HCT116 (cell line): ENCODE measurements at regions not wholly inside any gene's neighbourhood (a gene's known extent, or its start where the extent isn't known, plus 50 kb on each side); places are given as distances from the start of the nearest gene placed in this dataset.

ENCODE experiments used
- ATAC-seq: fragments of 200-7000 bp; cut with Tn5 transposase; 2 replicates; pipeline ENCODE4 v1.9.1; 2020; ENCODE audit warnings: mild to moderate bottlenecking, moderate library complexity
- BruUV-seq: library from RNA; stranded (reverse); fragments of 400-500 nt; replicated peaks from 2 replicates; lab custom pipeline; 2021; lab: Mats Ljungman, UMichigan
- CTCF ChIA-PET: fragments of 300-600 bp; sonication (Branson Sonifier 250); formaldehyde crosslinking; loops from one replicate; lab custom pipeline; 2021; ENCODE audit warnings: antibody characterized with exemption; lab: Charles Lee
- POLR2A ChIA-PET: fragments of 300-600, 350-600 bp; sonication (Branson Sonifier 250); formaldehyde crosslinking; loops from one replicate; lab custom pipeline; 2021; ENCODE audit warnings: antibody characterized with exemption; lab: Charles Lee
- RAD21 ChIA-PET, 2 experiments: fragments of 300-600 bp; sonication (Branson Sonifier 250); formaldehyde crosslinking; loops; one replicate each; lab custom pipeline; 2023; ENCODE audit warnings: low total read pairs in 2 of 2; ENCODE audit not compliant: uncharacterized antibody in 2 of 2, unreplicated experiment in 2 of 2, low non-redundant PET in 1 of 2; lab: Charles Lee
- DNase-seq: peaks from one replicate; pipeline ENCODE4 v3.0.0-alpha.2; 2010; ENCODE audit warnings: low read depth, low spot score
- H2AFZ ChIP-seq: fragments of 200-600 bp; shearing (Covaris generic), sonication (generic); 2 replicates; pipeline ENCODE4 v1.6.1; 2017; ENCODE audit warnings: low read depth, mixed run types, mixed read lengths, antibody characterized with exemption, low read length; ENCODE audit not compliant: poor library complexity, severe bottlenecking
- H3K27ac ChIP-seq: 2 replicates; pipeline ENCODE4 v1.5.1; 2012; ENCODE audit warnings: low read depth, low read length
- H3K27me3 ChIP-seq: fragments of 200-600 bp; sonication (generic); 2 replicates; pipeline ENCODE4 v1.6.1; 2016; ENCODE audit warnings: mixed run types, low read length, mixed read lengths; ENCODE audit not compliant: insufficient read depth
- H3K36me3 ChIP-seq, 2 experiments: fragments of 200-500 bp in 1 of 2; fragments of 200-600 bp in 1 of 2; sonication (Bioruptor generic) in 1 of 2; sonication (generic) in 1 of 2; 2 replicates each; pipeline versions ENCODE4 v1.5.1 to v1.6.1; 2014 to 2016; ENCODE audit warnings: low read length in 2 of 2, inconsistent platforms in 1 of 2, mixed read lengths in 1 of 2, mixed run types in 1 of 2; ENCODE audit not compliant: insufficient read depth in 2 of 2, control insufficient read depth in 1 of 2
- H3K4me1 ChIP-seq, 2 experiments: fragments of 200-600 bp in 1 of 2; sonication (generic) in 1 of 2; 2 replicates each; pipeline versions ENCODE4 v1.5.1 to v1.6.1; 2012 to 2017; ENCODE audit warnings: low read length in 2 of 2, inconsistent platforms in 1 of 2, mild to moderate bottlenecking in 1 of 2, mixed read lengths in 1 of 2, mixed run types in 1 of 2, moderate library complexity in 1 of 2; ENCODE audit not compliant: insufficient read depth in 2 of 2, control insufficient read depth in 1 of 2
- H3K4me2 ChIP-seq: fragments of 200-600 bp; sonication (generic); 2 replicates; pipeline ENCODE4 v1.6.1; 2017; ENCODE audit warnings: mixed run types, low read length, mixed read lengths
- H3K4me3 ChIP-seq, 2 experiments: fragments of 200-600 bp in 1 of 2; sonication (generic) in 1 of 2; replicated peaks in 1 of 2; 2 replicates each; pipeline ENCODE4 v1.5.1; 2011 to 2016; ENCODE audit warnings: low read length in 2 of 2, control low read depth in 1 of 2, low read depth in 1 of 2, mild to moderate bottlenecking in 1 of 2, mixed read lengths in 1 of 2, mixed run types in 1 of 2
- H3K79me2 ChIP-seq: fragments of 200-600 bp; sonication (generic); 2 replicates; pipeline ENCODE4 v1.6.1; 2017; ENCODE audit warnings: mild to moderate bottlenecking, mixed run types, low read length, moderate library complexity, mixed read lengths; ENCODE audit not compliant: insufficient read depth
- H3K9ac ChIP-seq: fragments of 200-600 bp; sonication (generic); 2 replicates; pipeline ENCODE4 v1.6.1; 2016; ENCODE audit warnings: low read length, mixed read lengths
- H3K9me2 ChIP-seq: fragments of 200-600 bp; sonication (generic), shearing (Covaris generic); 2 replicates; pipeline ENCODE4 v1.6.1; 2017; ENCODE audit warnings: mixed run types, mild to moderate bottlenecking, moderate library complexity; ENCODE audit not compliant: insufficient read depth
- H3K9me3 ChIP-seq, 2 experiments: fragments of 200-500 bp in 1 of 2; fragments of 200-600 bp in 1 of 2; sonication (Bioruptor generic) in 1 of 2; sonication (generic) in 1 of 2; 2 replicates each; pipeline ENCODE4 v1.6.1; 2014 to 2017; ENCODE audit warnings: low read length in 2 of 2, mixed read lengths in 2 of 2, inconsistent platforms in 1 of 2, low read depth in 1 of 2, mild to moderate bottlenecking in 1 of 2, mixed run types in 1 of 2, moderate library complexity in 1 of 2; ENCODE audit not compliant: control insufficient read depth in 1 of 2, insufficient read depth in 1 of 2
- H4K20me1 ChIP-seq: fragments of 200-600 bp; sonication (generic), shearing (Covaris generic); 2 replicates; pipeline ENCODE4 v1.6.1; 2017; ENCODE audit warnings: mixed run types, mild to moderate bottlenecking, moderate library complexity; ENCODE audit not compliant: insufficient read depth
- FOSL1 ChIP-seq: IDR thresholded peaks from 2 replicates; pipeline ENCODE4 v1.6.1; 2012; ENCODE audit warnings: low read depth
- JUND ChIP-seq: IDR thresholded peaks from 2 replicates; pipeline ENCODE4 v1.6.1; 2012
- POLR2AphosphoS5 ChIP-seq: IDR thresholded peaks from 2 replicates; pipeline ENCODE4 v1.6.1; 2011; ENCODE audit warnings: mild to moderate bottlenecking, low read depth, low read length, moderate library complexity
- RAD21 ChIP-seq: IDR thresholded peaks from 2 replicates; pipeline ENCODE4 v1.6.1; 2012; ENCODE audit warnings: low read depth, mild to moderate bottlenecking
- ZNF274 ChIP-seq: fragments of 200-500 bp; sonication (Bioruptor generic); IDR thresholded peaks from 2 replicates; pipeline ENCODE4 v1.6.1; 2014; ENCODE audit warnings: mild to moderate bottlenecking, low read depth, low read length, inconsistent platforms
- intact Hi-C: fragments of 100-400 bp; cut with micrococcal nuclease; formaldehyde crosslinking; loops from 2 replicates; pipeline ENCODE4 v1.10.0; 2022
- TF ChIP-seq, protein P1 (sequence below): IDR thresholded peaks from 2 replicates; pipeline ENCODE4 v1.6.1; 2012; ENCODE audit warnings: low read depth
- TF ChIP-seq, protein P2 (sequence below), 3 experiments: fragments of 200-600 bp in 1 of 3; sonication (generic) in 1 of 3; IDR thresholded peaks in 2 of 3; conservative IDR thresholded peaks in 1 of 3; 2 replicates each; pipeline ENCODE4 v1.5.1; 2012 to 2017; ENCODE audit warnings: low read depth in 2 of 3, low read length in 2 of 3, antibody characterized with exemption in 1 of 3, borderline replicate concordance in 1 of 3, control low read depth in 1 of 3, mild to moderate bottlenecking in 1 of 3, mixed read lengths in 1 of 3, mixed run types in 1 of 3, moderate library complexity in 1 of 3; ENCODE audit not compliant: insufficient read depth in 1 of 3

GRCh38 chr12:47548401-47548800 lies 157.4 kb downstream of the RPAP3 start (continued):
- TF ChIP-seq, protein P1, sequence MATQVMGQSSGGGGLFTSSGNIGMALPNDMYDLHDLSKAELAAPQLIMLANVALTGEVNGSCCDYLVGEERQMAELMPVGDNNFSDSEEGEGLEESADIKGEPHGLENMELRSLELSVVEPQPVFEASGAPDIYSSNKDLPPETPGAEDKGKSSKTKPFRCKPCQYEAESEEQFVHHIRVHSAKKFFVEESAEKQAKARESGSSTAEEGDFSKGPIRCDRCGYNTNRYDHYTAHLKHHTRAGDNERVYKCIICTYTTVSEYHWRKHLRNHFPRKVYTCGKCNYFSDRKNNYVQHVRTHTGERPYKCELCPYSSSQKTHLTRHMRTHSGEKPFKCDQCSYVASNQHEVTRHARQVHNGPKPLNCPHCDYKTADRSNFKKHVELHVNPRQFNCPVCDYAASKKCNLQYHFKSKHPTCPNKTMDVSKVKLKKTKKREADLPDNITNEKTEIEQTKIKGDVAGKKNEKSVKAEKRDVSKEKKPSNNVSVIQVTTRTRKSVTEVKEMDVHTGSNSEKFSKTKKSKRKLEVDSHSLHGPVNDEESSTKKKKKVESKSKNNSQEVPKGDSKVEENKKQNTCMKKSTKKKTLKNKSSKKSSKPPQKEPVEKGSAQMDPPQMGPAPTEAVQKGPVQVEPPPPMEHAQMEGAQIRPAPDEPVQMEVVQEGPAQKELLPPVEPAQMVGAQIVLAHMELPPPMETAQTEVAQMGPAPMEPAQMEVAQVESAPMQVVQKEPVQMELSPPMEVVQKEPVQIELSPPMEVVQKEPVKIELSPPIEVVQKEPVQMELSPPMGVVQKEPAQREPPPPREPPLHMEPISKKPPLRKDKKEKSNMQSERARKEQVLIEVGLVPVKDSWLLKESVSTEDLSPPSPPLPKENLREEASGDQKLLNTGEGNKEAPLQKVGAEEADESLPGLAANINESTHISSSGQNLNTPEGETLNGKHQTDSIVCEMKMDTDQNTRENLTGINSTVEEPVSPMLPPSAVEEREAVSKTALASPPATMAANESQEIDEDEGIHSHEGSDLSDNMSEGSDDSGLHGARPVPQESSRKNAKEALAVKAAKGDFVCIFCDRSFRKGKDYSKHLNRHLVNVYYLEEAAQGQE = no peak
- TF ChIP-seq JUND (no peak), POLR2AphosphoS5 (no peak), ZNF274 (no peak)

- Histone ChIP-seq H3K9me2 (no peaks in the 10 kb centered on the region), H2AFZ (no peak overlapping the region), H3K4me1 (no peaks in the 10 kb centered on the region), H3K27ac (no peak overlapping the region), H3K79me2 (no peaks in the 10 kb centered on the region), H3K27me3 (no peaks in the 10 kb centered on the region), H3K9me3 (no peaks in the 10 kb centered on the region), H3K4me2 (no peak overlapping the region), H3K4me3 (no peak overlapping the region), H3K36me3 (no peaks in the 10 kb centered on the region), H3K9ac (no peak overlapping the region), H4K20me1 (no peaks in the 10 kb centered on the region)
- peak; percentile 82 for ATAC-seq
- no peak for DNase-seq
- ChIA-PET CTCF (interaction anchor here (1.0 to 1.5 kb wide), 7 partner anchors 13 to 515 kb away, joined by 3 to 20 read pairs (median 6); no protein-coding TSS in a partner anchor), POLR2A (interaction anchor here (1.2 kb wide), 1 partner anchor 137 kb away, joined by 3 read pairs; no protein-coding TSS in a partner anchor), RAD21 (interaction anchor here in 1 of 2 experiments (0.7 kb wide), 2 partner anchors 90 to 139 kb away, joined by 3 read pairs; no protein-coding TSS in a partner anchor)
- TF ChIP-seq RAD21 (peak; percentile 64), JUND (peak; percentile 35; the same call in 1 of the 2 replicates), ZNF274 (no peak), FOSL1 (peak; percentile 30; the same call in 1 of the 2 replicates)
- TF ChIP-seq, protein P2, sequence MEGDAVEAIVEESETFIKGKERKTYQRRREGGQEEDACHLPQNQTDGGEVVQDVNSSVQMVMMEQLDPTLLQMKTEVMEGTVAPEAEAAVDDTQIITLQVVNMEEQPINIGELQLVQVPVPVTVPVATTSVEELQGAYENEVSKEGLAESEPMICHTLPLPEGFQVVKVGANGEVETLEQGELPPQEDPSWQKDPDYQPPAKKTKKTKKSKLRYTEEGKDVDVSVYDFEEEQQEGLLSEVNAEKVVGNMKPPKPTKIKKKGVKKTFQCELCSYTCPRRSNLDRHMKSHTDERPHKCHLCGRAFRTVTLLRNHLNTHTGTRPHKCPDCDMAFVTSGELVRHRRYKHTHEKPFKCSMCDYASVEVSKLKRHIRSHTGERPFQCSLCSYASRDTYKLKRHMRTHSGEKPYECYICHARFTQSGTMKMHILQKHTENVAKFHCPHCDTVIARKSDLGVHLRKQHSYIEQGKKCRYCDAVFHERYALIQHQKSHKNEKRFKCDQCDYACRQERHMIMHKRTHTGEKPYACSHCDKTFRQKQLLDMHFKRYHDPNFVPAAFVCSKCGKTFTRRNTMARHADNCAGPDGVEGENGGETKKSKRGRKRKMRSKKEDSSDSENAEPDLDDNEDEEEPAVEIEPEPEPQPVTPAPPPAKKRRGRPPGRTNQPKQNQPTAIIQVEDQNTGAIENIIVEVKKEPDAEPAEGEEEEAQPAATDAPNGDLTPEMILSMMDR (IDR thresholded peaks at IDR 0.05 in 2 of 3, conservative IDR thresholded peaks at IDR 0.05 in 1 of 3; ENCODE audit: borderline replicate concordance in 1 of 3, insufficient read depth in 1 of 3, low read depth in 2 of 3, low read length in 2 of 3) = peak; percentile 49 to 58 (median 57); a peak in 5 of 6 replicates
- intact Hi-C loops = loop anchor here (5.0 kb wide), 3 partner anchors 140 to 515 kb away; no protein-coding TSS in a partner anchor
- no TSS peak for BruUV-seq
Measured at GRCh38 chr12:47547077-47547476, 158.8 kb downstream of the RPAP3 start.
